ENCODE measurements at regions not wholly inside any gene's neighbourhood (a gene's known extent, or its start where the extent isn't known, plus 50 kb on each side); places are given as distances from the start of the nearest gene placed in this dataset.

- 0 out of 2 replicates have a peak overlapping the region, but pooled peaks have one; percentile 7 for H3K27ac ChIP-seq (replicated peaks)
- no peak for DNase-seq (ENCODE audit: low read depth in 1 of 2, low spot score in 1 of 2)
- no peak overlapping the region for H3K4me3 ChIP-seq (replicated peaks; ENCODE audit: insufficient read depth, low read length)
- H3K27me3 ChIP-seq (ENCODE audit: insufficient read depth, poor library complexity, severe bottlenecking), result no peaks in the 10 kb centered on the region
- TF ChIP-seq POLR2AphosphoS5 (IDR thresholded peaks at IDR 0.05; ENCODE audit: low read depth), result no peak
- TF ChIP-seq GABPA (IDR thresholded peaks at IDR 0.05; ENCODE audit: low read depth), result no peak
- no peak for TF ChIP-seq REST (IDR thresholded peaks at IDR 0.05; ENCODE audit: insufficient replicate concordance, low read depth)
These were observed 70.3 kb upstream of the PELI1 start for GRCh38 chr2:64214281-64215115.

- TF ChIP-seq SPI1 (IDR thresholded peaks at IDR 0.05; ENCODE audit: borderline replicate concordance, low read depth) (no peak), GABPA (IDR thresholded peaks at IDR 0.05; ENCODE audit: low read depth) (no peak), CTCF (IDR thresholded peaks at IDR 0.05; ENCODE audit: insufficient read depth, low read length) (no peak), POLR2AphosphoS5 (IDR thresholded peaks at IDR 0.05; ENCODE audit: low read depth) (no peak), REST (IDR thresholded peaks at IDR 0.05; ENCODE audit: insufficient replicate concordance, low read depth) (no peak)
- DNase-seq (ENCODE audit: low read depth in 1 of 2, low spot score in 1 of 2), result no peak
- H3K27me3 ChIP-seq (ENCODE audit: insufficient read depth, poor library complexity, severe bottlenecking), result no peaks in the 10 kb centered on the region
- H3K27ac ChIP-seq (replicated peaks), result no peak overlapping the region
- no peak overlapping the region for H3K4me3 ChIP-seq (replicated peaks; ENCODE audit: insufficient read depth, low read length)
These were observed 73.1 kb upstream of the PELI1 start for GRCh38 chr2:64217198-64217869.

GRCh38 chr2:64218137-64218802 lies 74.0 kb upstream of the PELI1 start:
- Histone ChIP-seq H3K27me3 (ENCODE audit: insufficient read depth, poor library complexity, severe bottlenecking) (no peaks in the 10 kb centered on the region), H3K4me3 (replicated peaks; ENCODE audit: insufficient read depth, low read length) (no peak overlapping the region), H3K27ac (replicated peaks) (no peak overlapping the region)
- TF ChIP-seq CTCF (IDR thresholded peaks at IDR 0.05; ENCODE audit: insufficient read depth, low read length), result no peak
- no peak for TF ChIP-seq SPI1 (IDR thresholded peaks at IDR 0.05; ENCODE audit: borderline replicate concordance, low read depth)
- no peak for TF ChIP-seq POLR2AphosphoS5 (IDR thresholded peaks at IDR 0.05; ENCODE audit: low read depth)
- no peak for TF ChIP-seq GABPA (IDR thresholded peaks at IDR 0.05; ENCODE audit: low read depth)
- TF ChIP-seq REST (IDR thresholded peaks at IDR 0.05; ENCODE audit: insufficient replicate concordance, low read depth), result no peak
- DNase-seq (ENCODE audit: low read depth in 1 of 2, low spot score in 1 of 2), result no peak
